Smooth muscle cell (in vitro differentiated cells): ENCODE measurements at regions not wholly inside any gene's neighbourhood (a gene's known extent, or its start where the extent isn't known, plus 50 kb on each side); places are given as distances from the start of the nearest gene placed in this dataset.
"Not testable (repeated sequence)": the region's sequence is repeated elsewhere in the genome, so short reads cannot be mapped to it uniquely, and the experiment has no call there.

Experiments used
- DNase-seq: peaks from one replicate; lab custom pipeline; 2025; ENCODE audit not compliant: unreplicated experiment; lab: John Stamatoyannopoulos, UW
- H2AFZ ChIP-seq: fragments of 200-600 bp; sonication (generic); 2 replicates; pipeline ENCODE4 v1.6.0; 2016; ENCODE audit warnings: antibody characterized with exemption, low read depth, mild to moderate bottlenecking
- H3F3A ChIP-seq: fragments of 200-600 bp; sonication (generic); 2 replicates; pipeline ENCODE4 v1.6.0; 2017; ENCODE audit warnings: antibody characterized with exemption, low read depth
- H3K27ac ChIP-seq: fragments of 200-600 bp; sonication (generic); 2 replicates; pipeline ENCODE4 v1.5.1; 2016; ENCODE audit warnings: low read depth, mild to moderate bottlenecking
- H3K27me3 ChIP-seq: fragments of 200-600 bp; sonication (generic); 2 replicates; pipeline ENCODE4 v1.6.1; 2016; ENCODE audit warnings: low read depth, mild to moderate bottlenecking
- H3K36me3 ChIP-seq: fragments of 200-600 bp; sonication (generic); 2 replicates; pipeline ENCODE4 v1.5.1; 2016; ENCODE audit warnings: low read depth
- H3K4me1 ChIP-seq: fragments of 200-600 bp; sonication (generic); 2 replicates; pipeline ENCODE4 v1.5.1; 2016; ENCODE audit warnings: low read depth
- H3K4me2 ChIP-seq: fragments of 200-600 bp; sonication (generic); 2 replicates; pipeline ENCODE4 v1.6.0; 2016; ENCODE audit warnings: mild to moderate bottlenecking
- H3K4me3 ChIP-seq: fragments of 200-600 bp; sonication (generic); 2 replicates; pipeline ENCODE4 v1.5.1; 2016; ENCODE audit warnings: mild to moderate bottlenecking
- H3K79me2 ChIP-seq: fragments of 200-600 bp; sonication (generic); 2 replicates; pipeline ENCODE4 v1.6.0; 2016; ENCODE audit warnings: low read depth, mild to moderate bottlenecking
- H3K9ac ChIP-seq: fragments of 200-600 bp; sonication (generic); 2 replicates; pipeline ENCODE4 v1.6.0; 2016; ENCODE audit warnings: low read depth
- H3K9me3 ChIP-seq: fragments of 200-600 bp; sonication (generic); replicated peaks from 2 replicates; pipeline ENCODE4 v1.5.1; 2016; ENCODE audit warnings: low read depth
- H4K20me1 ChIP-seq: fragments of 200-600 bp; sonication (generic); 2 replicates; pipeline ENCODE4 v1.6.0; 2016; ENCODE audit warnings: low read depth
- WGBS: methylation state at CpG from one replicate; pipeline ENCODE4 v1.1.7; 2016; ENCODE audit warnings: low lambda C conversion rate; 5-methylcytosine and 5-hydroxymethylcytosine counted together
- TF ChIP-seq, protein P1 (sequence below): fragments of 200-600 bp; sonication (generic); IDR thresholded peaks from 2 replicates; pipeline ENCODE4 v1.5.1; 2017; ENCODE audit warnings: borderline replicate concordance, mild to moderate bottlenecking, antibody characterized with exemption; ENCODE audit not compliant: insufficient read depth, poor library complexity, severe bottlenecking

GRCh38 chrX:108945883-108946523 lies 209.6 kb upstream of the IRS4 start:
- Histone ChIP-seq H3F3A (no peaks in the 10 kb centered on the region), H3K27me3 (no peaks in the 10 kb centered on the region), H3K4me1 (no peaks in the 10 kb centered on the region), H3K27ac (no peak overlapping the region), H2AFZ (no peak overlapping the region), H3K9me3 (no peaks in the 10 kb centered on the region), H3K79me2 (no peaks in the 10 kb centered on the region), H3K9ac (no peak overlapping the region), H4K20me1 (no peaks in the 10 kb centered on the region), H3K4me2 (no peak overlapping the region), H3K36me3 (no peaks in the 10 kb centered on the region), H3K4me3 (no peak overlapping the region)
- DNase-seq, result no peak
- TF ChIP-seq, protein P1, sequence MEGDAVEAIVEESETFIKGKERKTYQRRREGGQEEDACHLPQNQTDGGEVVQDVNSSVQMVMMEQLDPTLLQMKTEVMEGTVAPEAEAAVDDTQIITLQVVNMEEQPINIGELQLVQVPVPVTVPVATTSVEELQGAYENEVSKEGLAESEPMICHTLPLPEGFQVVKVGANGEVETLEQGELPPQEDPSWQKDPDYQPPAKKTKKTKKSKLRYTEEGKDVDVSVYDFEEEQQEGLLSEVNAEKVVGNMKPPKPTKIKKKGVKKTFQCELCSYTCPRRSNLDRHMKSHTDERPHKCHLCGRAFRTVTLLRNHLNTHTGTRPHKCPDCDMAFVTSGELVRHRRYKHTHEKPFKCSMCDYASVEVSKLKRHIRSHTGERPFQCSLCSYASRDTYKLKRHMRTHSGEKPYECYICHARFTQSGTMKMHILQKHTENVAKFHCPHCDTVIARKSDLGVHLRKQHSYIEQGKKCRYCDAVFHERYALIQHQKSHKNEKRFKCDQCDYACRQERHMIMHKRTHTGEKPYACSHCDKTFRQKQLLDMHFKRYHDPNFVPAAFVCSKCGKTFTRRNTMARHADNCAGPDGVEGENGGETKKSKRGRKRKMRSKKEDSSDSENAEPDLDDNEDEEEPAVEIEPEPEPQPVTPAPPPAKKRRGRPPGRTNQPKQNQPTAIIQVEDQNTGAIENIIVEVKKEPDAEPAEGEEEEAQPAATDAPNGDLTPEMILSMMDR, result no peak
- WGBS, result 92% methylated on average over 3 of the region's 3 CpGs

DNA sequence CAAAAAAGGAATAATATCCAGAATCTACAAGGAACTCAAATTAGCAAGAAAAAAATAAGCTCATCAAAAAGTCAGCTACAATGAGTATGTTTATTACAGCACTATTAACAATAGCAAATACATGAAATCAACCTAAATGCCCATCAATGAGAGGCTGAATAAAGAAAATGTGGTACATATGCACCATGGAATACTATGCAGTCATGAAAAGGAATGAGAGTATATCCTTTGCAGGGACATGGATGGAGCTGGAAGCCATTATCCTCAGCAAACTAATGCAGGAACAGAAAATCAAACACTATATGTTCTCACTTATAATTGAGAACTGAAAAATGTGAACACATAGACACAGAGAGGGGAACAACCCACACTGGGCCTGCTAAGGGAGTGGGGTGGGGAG lies 178.4 kb upstream of the IRS4 start:
- Histone ChIP-seq H3K4me2 (no peak overlapping the region), H3K36me3 (no peaks in the 10 kb centered on the region), H2AFZ (no peak overlapping the region), H3K27ac (no peak overlapping the region), H3K9ac (no peak overlapping the region), H3F3A (no peaks in the 10 kb centered on the region), H3K79me2 (no peaks in the 10 kb centered on the region), H3K27me3 (no peaks in the 10 kb centered on the region), H3K4me3 (no peak overlapping the region), H3K9me3 (no peaks in the 10 kb centered on the region), H3K4me1 (no peaks in the 10 kb centered on the region), H4K20me1 (no peaks in the 10 kb centered on the region)
- DNase-seq, result no peak
- TF ChIP-seq, protein P1, result no peak

DNA sequence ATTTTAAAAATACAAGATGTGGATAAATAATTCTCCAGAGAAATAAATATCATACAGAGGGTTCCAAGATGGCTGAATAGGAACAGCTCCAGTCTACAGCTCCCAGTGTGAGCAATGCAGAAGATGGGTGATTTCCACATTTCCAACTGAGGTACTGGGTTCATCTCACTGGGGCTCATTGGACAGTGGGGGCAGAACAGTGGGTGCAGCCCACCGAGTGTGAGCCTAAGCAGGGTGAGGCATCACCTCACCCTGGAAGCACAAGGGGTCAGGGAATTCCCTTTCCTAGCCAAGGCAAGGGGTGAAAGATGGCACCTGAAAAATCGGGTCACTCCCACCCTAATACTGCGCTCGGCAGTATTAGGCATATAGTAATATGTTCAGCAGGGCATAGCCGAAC lies 167.5 kb upstream of the IRS4 start:
- H3K36me3 ChIP-seq, DNase-seq, H3K9ac ChIP-seq, H3K27me3 ChIP-seq, H2AFZ ChIP-seq, H3K27ac ChIP-seq, H3K9me3 ChIP-seq, H3K4me2 ChIP-seq, H3F3A ChIP-seq, H3K79me2 ChIP-seq, H3K4me3 ChIP-seq, H4K20me1 ChIP-seq, H3K4me1 ChIP-seq: not testable (repeated sequence)
- 86% methylated on average over 5 of the region's 5 CpGs for WGBS

DNA sequence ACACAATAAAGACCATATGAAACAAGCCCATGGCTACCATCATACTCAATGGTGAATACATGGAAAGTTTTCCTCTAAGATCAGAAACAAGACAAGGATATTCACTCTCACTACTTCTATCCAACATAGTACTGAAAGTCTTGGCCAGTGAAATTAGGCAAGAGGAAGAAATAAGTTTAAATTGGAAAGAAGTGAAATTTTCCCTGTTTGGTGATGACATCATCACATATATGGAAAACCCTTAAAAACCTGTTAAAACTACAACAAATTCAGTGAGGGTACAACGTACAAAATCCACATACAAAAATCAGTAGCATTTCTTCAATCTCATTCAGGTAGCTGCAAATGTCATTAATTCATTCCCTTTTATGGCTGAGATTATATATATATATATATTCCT lies 164.0 kb upstream of the IRS4 start:
- no peaks in the 10 kb centered on the region for H4K20me1 ChIP-seq
- no peaks in the 10 kb centered on the region for H3K4me1 ChIP-seq
- H3K79me2 ChIP-seq, result no peaks in the 10 kb centered on the region
- no peak overlapping the region for H3K4me3 ChIP-seq
- no peak for DNase-seq
- 57% methylated on average over 1 of the region's 1 CpG for WGBS
- no peak overlapping the region for H3K4me2 ChIP-seq
- H3K36me3 ChIP-seq, result no peaks in the 10 kb centered on the region
- no peaks in the 10 kb centered on the region for H3F3A ChIP-seq
- no peak overlapping the region for H2AFZ ChIP-seq
- H3K27ac ChIP-seq, result no peak overlapping the region
- H3K9ac ChIP-seq, result no peak overlapping the region
- no peaks in the 10 kb centered on the region for H3K27me3 ChIP-seq
- H3K9me3 ChIP-seq, result no peaks in the 10 kb centered on the region
- TF ChIP-seq, protein P1, result no peak

DNA sequence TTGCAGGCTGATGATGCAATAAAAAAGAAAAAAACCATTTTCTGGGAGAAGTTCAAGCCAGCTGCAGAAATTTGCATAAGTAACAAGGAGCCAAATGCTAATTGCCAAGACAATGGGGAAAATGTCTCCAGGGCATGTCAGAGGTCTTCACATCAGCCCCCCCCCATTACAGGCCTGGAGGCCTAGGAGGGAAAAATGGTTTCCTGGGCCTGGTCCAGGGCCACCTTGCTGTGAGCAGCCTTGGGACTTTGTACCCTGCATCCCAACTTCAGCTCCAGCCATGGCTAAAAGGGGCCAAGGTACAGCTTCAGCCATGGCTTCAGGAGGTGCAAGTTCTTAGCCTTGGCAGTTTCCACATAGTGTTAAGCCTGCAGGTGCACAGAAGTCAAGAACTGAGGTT lies 160.0 kb upstream of the IRS4 start:
- H2AFZ ChIP-seq, H3K4me3 ChIP-seq, H3K27me3 ChIP-seq, H3K4me2 ChIP-seq, H3K36me3 ChIP-seq, DNase-seq, H3K79me2 ChIP-seq, H3K27ac ChIP-seq, H3K9me3 ChIP-seq, H3K4me1 ChIP-seq, H3K9ac ChIP-seq, H4K20me1 ChIP-seq, H3F3A ChIP-seq: not testable (repeated sequence)
